K562 (cell line): ENCODE measurements at regions not wholly inside any gene's neighbourhood (a gene's known extent, or its start where the extent isn't known, plus 50 kb on each side); places are given as distances from the start of the nearest gene placed in this dataset.

ENCODE experiments used
- ATAC-seq: fragments of 200-7000 bp; cut with Tn5 transposase; 3 replicates; pipeline ENCODE4 v1.9.1; 2020; ENCODE audit warnings: moderate library complexity
- BruUV-seq: library from RNA; stranded (reverse); fragments of 400-500 nt; replicated peaks from 2 replicates; lab custom pipeline; 2021; lab: Mats Ljungman, UMichigan
- CTCF ChIA-PET: fragments of 300-600 bp; formaldehyde crosslinking; extraction: SDS; loops from one replicate; lab custom pipeline; 2021; ENCODE audit warnings: low intra/inter-chr PET ratio; lab: Yijun Ruan, JAX
- POLR2A ChIA-PET: fragments of 300-600, 350-650 bp; sonication (Branson Sonifier 250); formaldehyde crosslinking; extraction: SDS; loops from one replicate; lab custom pipeline; 2021; ENCODE audit warnings: antibody characterized with exemption, inconsistent platforms; lab: Yijun Ruan, JAX
- DNase-seq, 4 experiments: peaks; one replicate each; pipeline versions ENCODE4 v3.0.0 to v3.0.0-alpha.2; 2011 to 2018; ENCODE audit warnings: low spot score in 3 of 4, mixed read lengths in 3 of 4; ENCODE audit errors: extremely low read depth in 1 of 4
- FAIRE-seq: peaks from 2 replicates; lab custom pipeline; 2011; peaks lifted over from hg19 to GRCh38; lab: Jason Lieb, UNC
- H2AFZ ChIP-seq: 2 replicates; pipeline ENCODE4 v1.6.0; 2011; ENCODE audit warnings: low read depth, low read length, control low read depth, inconsistent platforms
- H3K27ac ChIP-seq: fragments of 200-600 bp; 3 replicates; pipeline ENCODE4 v1.8.0; 2011; ENCODE audit warnings: low read depth, mild to moderate bottlenecking, control low read depth, inconsistent platforms, low read length, moderate library complexity, mixed read lengths; ENCODE audit errors: extremely low read depth
- H3K27me3 ChIP-seq, 2 experiments: fragments of 300-600 bp in 1 of 2; 2 replicates in 1 of 2; 3 replicates in 1 of 2; pipeline versions ENCODE4 v1.6.0 to v1.8.0; 2011; ENCODE audit warnings: inconsistent platforms in 2 of 2, low read length in 2 of 2, mild to moderate bottlenecking in 1 of 2, mixed read lengths in 1 of 2, moderate library complexity in 1 of 2; ENCODE audit not compliant: control insufficient read depth in 2 of 2, insufficient read depth in 2 of 2
- H3K36me3 ChIP-seq: fragments of 300-600 bp; 3 replicates; pipeline ENCODE4 v1.8.0; 2011; ENCODE audit warnings: mild to moderate bottlenecking, low read length, inconsistent platforms; ENCODE audit not compliant: control insufficient read depth, insufficient read depth
- H3K4me1 ChIP-seq, 2 experiments: fragments of 200-600 bp in 1 of 2; replicated peaks in 1 of 2; 2 replicates in 1 of 2; 3 replicates in 1 of 2; pipeline versions ENCODE4 v1.5.1 to v1.8.0; 2011; ENCODE audit warnings: inconsistent platforms in 2 of 2, low read length in 2 of 2, mild to moderate bottlenecking in 1 of 2, mixed read lengths in 1 of 2, moderate library complexity in 1 of 2; ENCODE audit not compliant: control insufficient read depth in 2 of 2, insufficient read depth in 2 of 2
- H3K4me2 ChIP-seq: 2 replicates; pipeline ENCODE4 v1.6.1; 2011; ENCODE audit warnings: low read length, control low read depth, inconsistent platforms, mixed read lengths; ENCODE audit not compliant: insufficient read depth
- H3K4me3 ChIP-seq: fragments of 200-600 bp; sonication (generic), shearing (Covaris generic); 2 replicates; pipeline ENCODE4 v1.5.1; 2016; ENCODE audit warnings: control low read depth, inconsistent platforms
- H3K79me2 ChIP-seq: fragments of 200-600 bp; 3 replicates; pipeline ENCODE4 v1.8.0; 2011; ENCODE audit warnings: low read length, inconsistent platforms; ENCODE audit not compliant: control insufficient read depth, insufficient read depth
- H3K9ac ChIP-seq, 2 experiments: 2 replicates each; pipeline versions ENCODE4 v1.6.0 to v1.6.1; 2011; ENCODE audit warnings: low read depth in 2 of 2, low read length in 2 of 2, control low read depth in 1 of 2, inconsistent platforms in 1 of 2, mild to moderate bottlenecking in 1 of 2, mixed read lengths in 1 of 2; ENCODE audit not compliant: insufficient read depth in 1 of 2
- H3K9me1 ChIP-seq: one replicate; pipeline ENCODE4 v1.6.0; 2011; ENCODE audit warnings: inconsistent platforms, mild to moderate bottlenecking, low read length, moderate library complexity; ENCODE audit not compliant: control insufficient read depth, insufficient read depth
- H3K9me3 ChIP-seq: replicated peaks from 2 replicates; pipeline ENCODE4 v1.5.1; 2011; ENCODE audit warnings: low read depth, low read length, inconsistent platforms; ENCODE audit not compliant: control insufficient read depth, insufficient read depth
- H4K20me1 ChIP-seq: replicated peaks from 2 replicates; pipeline ENCODE4 v1.6.1; 2011; ENCODE audit warnings: low read length, inconsistent platforms, mixed read lengths; ENCODE audit not compliant: control insufficient read depth, insufficient read depth
- E2F3 ChIP-seq: fragments of 250-450 bp; sonication (Bioruptor Pico); IDR thresholded peaks from 2 replicates; pipeline ENCODE4 v1.4.0; 2020; ENCODE audit warnings: mild to moderate bottlenecking
- KAT7 ChIP-seq: sonication (generic); formaldehyde crosslinking; IDR thresholded peaks from 2 replicates; pipeline ENCODE4 v1.8.0; 2022; ENCODE audit warnings: missing genetic modification reagents, mild to moderate bottlenecking, borderline replicate concordance
- MEIS2 ChIP-seq: fragments of 450-650 bp; IDR thresholded peaks from 2 replicates; pipeline ENCODE4 v1.6.1; 2014; ENCODE audit warnings: mild to moderate bottlenecking; ENCODE audit not compliant: partially characterized antibody
- MIER1 ChIP-seq: fragments of 450-650 bp; IDR thresholded peaks from 2 replicates; pipeline ENCODE4 v1.6.1; 2016; ENCODE audit warnings: antibody characterized with exemption, mild to moderate bottlenecking, low read depth
- PCBP2 ChIP-seq: fragments of 200-400 bp; formaldehyde crosslinking; IDR thresholded peaks from 2 replicates; pipeline ENCODE4 v1.6.1; 2018; ENCODE audit warnings: low read length, low read depth, mild to moderate bottlenecking, moderate library complexity; ENCODE audit not compliant: poor library complexity, severe bottlenecking
- PPARD ChIP-seq: fragments of 250-450 bp; sonication (Bioruptor Pico); IDR thresholded peaks from 2 replicates; pipeline ENCODE4 v1.8.0; 2022; ENCODE audit warnings: inconsistent platforms, mild to moderate bottlenecking, moderate library complexity
- SLC30A9 ChIP-seq: fragments of 250-450 bp; sonication (Bioruptor Pico); IDR thresholded peaks from 2 replicates; pipeline ENCODE4 v1.8.0; 2022; ENCODE audit warnings: mild to moderate bottlenecking, moderate library complexity
- TAL1 ChIP-seq: fragments of 450-650 bp; IDR thresholded peaks from 2 replicates; pipeline ENCODE4 v1.6.1; 2016; ENCODE audit warnings: mild to moderate bottlenecking
- TEAD4 ChIP-seq, 2 experiments: sonication (generic) in 1 of 2; formaldehyde crosslinking in 1 of 2; IDR thresholded peaks; 2 replicates each; pipeline versions ENCODE4 v1.6.1 to v1.8.0; 2012 to 2022; ENCODE audit warnings: borderline replicate concordance in 1 of 2, inconsistent platforms in 1 of 2, low read length in 1 of 2, mild to moderate bottlenecking in 1 of 2, missing genetic modification reagents in 1 of 2
- TRIM25 ChIP-seq: fragments of 450-650 bp; IDR thresholded peaks from 2 replicates; pipeline ENCODE4 v1.7.0; 2016; ENCODE audit warnings: borderline replicate concordance
- ZBTB8A ChIP-seq: fragments of 450-650 bp; IDR thresholded peaks from 2 replicates; pipeline ENCODE4 v1.6.1; 2018; ENCODE audit warnings: mild to moderate bottlenecking, moderate library complexity; ENCODE audit not compliant: partially characterized antibody
- WGBS: fragments of 100-300 bp; shearing (Covaris generic); methylation state at CpG from one replicate; pipeline ENCODE4 v1.1.6; 2016; ENCODE audit warnings: low coverage, mixed read lengths; ENCODE audit not compliant: insufficient coverage; ENCODE audit errors: missing lambda C conversion rate; 5-methylcytosine and 5-hydroxymethylcytosine counted together
- in situ Hi-C: fragments of 300-500 bp; cut with MboI; formaldehyde crosslinking; loops from 4 replicates; pipeline ENCODE4 v1.15.0; 2018; ENCODE audit warnings: inconsistent platforms, mixed read lengths
- intact Hi-C: fragments of 100-400 bp; cut with micrococcal nuclease; formaldehyde crosslinking; loops from 2 replicates; pipeline ENCODE4 v1.14.2; 2022
- TF ChIP-seq, protein P1 (sequence below): sonication (generic); formaldehyde crosslinking; IDR thresholded peaks from 2 replicates; pipeline ENCODE4 v1.8.0; 2022; ENCODE audit warnings: missing genetic modification reagents, mild to moderate bottlenecking, borderline replicate concordance

DNA sequence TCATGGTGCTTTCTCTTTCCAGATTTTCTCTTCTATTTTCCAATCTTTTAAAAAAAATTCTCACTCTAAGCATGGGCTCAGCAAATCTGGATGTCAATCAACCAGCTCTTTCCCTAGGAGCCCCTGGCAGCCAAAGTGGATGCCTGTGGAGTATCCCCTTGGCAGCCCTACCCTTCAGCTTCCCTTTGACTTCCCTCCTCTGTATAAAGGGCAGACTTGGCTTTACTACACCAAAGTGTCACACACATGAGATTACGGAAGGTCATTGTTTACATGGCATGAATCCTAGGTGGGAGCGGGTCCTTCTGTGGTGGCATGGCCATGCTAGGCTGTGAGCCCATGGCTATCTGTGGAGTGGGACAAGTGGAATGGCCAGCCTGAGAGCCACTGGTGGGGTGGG is 379.9 kb downstream of the GABRB3 start (continued):
- TF ChIP-seq TRIM25 = no peak
- TF ChIP-seq ZBTB8A = no peak

GRCh38 chr15:26391567-26392194 is 381.2 kb downstream of the GABRB3 start:
- Histone ChIP-seq H2AFZ (no peak overlapping the region), H3K4me3 (no peak overlapping the region), H3K9me3 (no peaks in the 10 kb centered on the region), H3K4me1 (no peaks in the 10 kb centered on the region), H4K20me1 (no peaks in the 10 kb centered on the region), H3K79me2 (no peaks in the 10 kb centered on the region), H3K27me3 (no peaks in the 10 kb centered on the region), H3K9ac (no peak overlapping the region), H3K9me1 (no peaks in the 10 kb centered on the region), H3K36me3 (no peaks in the 10 kb centered on the region)
- ChIA-PET CTCF (no interaction called here), POLR2A (no interaction called here)
- in situ Hi-C loops (no loop called here), intact Hi-C loops (no loop called here)
- ATAC-seq (no peak), FAIRE-seq (no peak), DNase-seq (no peak)
- 0% methylated on average over 5 of the region's 5 CpGs for WGBS
- TF ChIP-seq SLC30A9 (CRISPR knock-in tag) (no peak), PCBP2 (no peak), TEAD4 (IDR thresholded peaks at IDR 0.05; ENCODE audit: low read length) (no peak), TEAD4 (CRISPR knock-in tag; IDR thresholded peaks at IDR 0.05; ENCODE audit: borderline replicate concordance) (no peak), KAT7 (CRISPR knock-in tag) (no peak), E2F3 (CRISPR knock-in tag) (no peak), TAL1 (no peak), PPARD (no peak), MIER1 (no peak), MEIS2 (no peak)
- TF ChIP-seq, protein P1, sequence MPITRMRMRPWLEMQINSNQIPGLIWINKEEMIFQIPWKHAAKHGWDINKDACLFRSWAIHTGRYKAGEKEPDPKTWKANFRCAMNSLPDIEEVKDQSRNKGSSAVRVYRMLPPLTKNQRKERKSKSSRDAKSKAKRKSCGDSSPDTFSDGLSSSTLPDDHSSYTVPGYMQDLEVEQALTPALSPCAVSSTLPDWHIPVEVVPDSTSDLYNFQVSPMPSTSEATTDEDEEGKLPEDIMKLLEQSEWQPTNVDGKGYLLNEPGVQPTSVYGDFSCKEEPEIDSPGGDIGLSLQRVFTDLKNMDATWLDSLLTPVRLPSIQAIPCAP (CRISPR knock-in tag) = no peak
- TF ChIP-seq, all 486 proteins: peak for 0
- no peak overlapping the region for H3K4me2 ChIP-seq
- H3K27ac ChIP-seq = no peak overlapping the region
- no TSS peak for BruUV-seq
